ENCODE measurements at regions not wholly inside any gene's neighbourhood (a gene's known extent, or its start where the extent isn't known, plus 50 kb on each side); places are given as distances from the start of the nearest gene placed in this dataset.

DNA sequence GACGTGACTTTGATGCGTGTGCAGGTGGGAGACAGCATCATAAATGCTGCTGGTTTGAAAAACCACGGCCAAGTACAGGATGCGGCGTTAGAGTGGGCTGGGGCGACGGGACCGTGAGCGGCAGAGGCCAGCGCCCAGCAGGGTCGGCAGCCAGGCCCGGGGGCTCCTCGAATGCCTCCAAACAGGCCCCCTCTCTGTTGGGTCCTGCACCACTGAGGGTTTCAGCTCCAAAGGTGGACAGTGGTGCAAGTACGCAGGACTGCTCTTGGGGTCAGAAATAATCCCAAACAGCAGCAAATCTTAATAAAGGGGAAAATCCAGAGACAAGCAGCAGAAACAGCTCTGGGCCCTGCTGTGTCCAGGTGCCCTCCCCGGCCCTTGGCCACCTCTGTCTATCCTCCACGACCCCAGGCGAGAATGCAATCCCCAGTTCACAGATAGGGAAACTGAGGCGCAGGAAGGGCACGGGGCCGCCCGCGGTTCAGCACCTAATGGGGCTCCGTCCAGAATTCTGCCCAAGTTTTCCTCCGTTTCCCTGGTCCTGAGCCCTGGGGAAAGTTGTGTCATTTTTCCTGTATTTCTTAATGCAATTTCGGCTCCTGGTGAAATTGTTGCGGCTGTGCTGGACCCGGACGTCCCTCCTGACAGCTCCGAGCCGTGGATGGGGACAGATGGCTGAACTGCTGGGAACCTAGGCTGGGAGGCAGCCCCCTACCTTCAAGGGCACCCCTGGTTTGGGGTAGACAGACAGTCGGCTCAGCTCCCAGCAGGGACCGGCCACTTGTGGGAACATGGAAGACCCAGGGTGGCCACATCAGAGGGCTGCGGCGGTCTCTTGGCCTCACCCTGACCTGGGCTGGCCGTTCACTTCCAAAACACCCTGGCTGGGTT, 97.4 kb downstream of the FOXL3 start:
- DNase-seq: no peak

DNA sequence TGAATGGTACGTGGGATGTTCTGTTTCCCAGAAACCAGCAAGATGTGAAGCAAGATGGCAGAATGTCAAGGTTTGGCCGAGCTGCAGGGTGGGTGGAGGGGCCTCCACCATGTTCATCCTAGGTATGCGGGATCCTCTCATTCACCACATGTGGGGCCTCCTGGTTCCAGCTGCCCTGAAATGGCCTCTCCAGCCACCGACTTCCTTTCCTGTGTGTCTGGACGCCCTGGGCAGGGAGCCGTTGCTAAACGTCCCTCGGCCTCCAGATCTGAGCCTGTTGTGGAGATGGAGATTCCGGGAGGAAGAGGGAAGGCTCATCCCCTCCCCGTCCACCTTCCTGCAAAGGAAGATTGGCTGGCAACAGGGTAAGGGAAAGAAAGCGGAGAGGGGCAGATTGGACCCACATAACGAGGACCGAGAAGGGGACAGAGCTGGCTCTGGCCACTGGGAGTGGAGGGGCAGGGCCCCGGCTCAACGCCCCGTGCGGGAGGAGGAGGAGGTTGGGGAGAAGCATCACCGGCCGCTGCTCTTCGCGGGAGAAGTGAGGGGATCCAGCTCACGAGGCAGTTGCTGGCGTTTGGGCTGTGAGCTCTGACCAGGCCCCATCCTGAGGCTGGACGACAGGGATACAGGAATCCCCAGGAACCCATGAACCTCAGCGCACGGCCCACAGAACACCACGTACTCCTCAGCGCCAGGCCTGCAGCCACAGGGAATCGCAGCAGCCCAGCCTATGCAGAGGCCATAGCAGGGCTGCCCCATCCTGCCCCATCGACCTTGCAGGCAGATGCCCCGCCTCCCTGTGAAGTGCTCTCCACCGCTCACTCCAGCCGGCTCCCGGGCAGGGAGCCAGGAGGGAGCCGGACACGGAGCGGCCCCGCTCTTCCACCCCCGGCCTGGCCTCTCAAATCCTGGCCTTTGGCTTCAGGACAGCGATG, 98.3 kb downstream of the FOXL3 start:
- DNase-seq: no peak

DNA sequence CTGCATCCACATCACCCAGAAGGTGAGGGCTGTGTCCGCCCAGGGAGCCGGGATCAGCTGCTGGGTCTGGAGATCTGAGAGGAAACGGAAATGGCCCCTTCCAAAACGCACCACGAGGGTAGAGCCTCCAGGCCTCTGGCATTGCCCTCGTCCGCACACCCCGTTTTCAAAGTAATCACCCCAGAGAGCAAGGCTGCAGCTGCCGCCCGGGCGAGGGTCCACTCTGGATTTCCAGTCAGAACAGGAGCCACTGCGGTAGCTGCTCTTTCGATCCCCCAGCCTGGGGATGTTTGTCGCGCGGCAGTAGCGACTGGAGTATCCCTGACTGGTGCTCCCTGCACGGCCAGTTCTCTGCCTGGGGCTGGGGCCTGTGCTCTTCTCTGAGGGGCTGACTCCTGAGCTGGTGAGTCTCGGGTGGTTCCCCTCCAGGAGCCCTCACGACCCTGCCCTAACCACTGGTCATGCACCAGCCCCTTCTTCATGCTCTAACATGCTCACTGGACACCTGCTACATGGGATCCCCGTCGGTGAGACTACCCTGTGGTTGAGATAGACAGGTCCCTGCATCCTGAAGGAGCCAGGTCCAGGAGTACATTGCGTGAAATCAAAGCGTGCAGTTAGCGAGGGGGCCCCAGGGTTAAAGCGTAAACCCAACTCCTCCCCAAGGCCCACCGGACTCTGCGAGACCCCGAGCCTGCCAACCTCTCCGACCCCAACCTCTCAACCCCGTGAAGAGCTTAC, 99.2 kb downstream of the FOXL3 start:
- DNase-seq: no peak

DNA sequence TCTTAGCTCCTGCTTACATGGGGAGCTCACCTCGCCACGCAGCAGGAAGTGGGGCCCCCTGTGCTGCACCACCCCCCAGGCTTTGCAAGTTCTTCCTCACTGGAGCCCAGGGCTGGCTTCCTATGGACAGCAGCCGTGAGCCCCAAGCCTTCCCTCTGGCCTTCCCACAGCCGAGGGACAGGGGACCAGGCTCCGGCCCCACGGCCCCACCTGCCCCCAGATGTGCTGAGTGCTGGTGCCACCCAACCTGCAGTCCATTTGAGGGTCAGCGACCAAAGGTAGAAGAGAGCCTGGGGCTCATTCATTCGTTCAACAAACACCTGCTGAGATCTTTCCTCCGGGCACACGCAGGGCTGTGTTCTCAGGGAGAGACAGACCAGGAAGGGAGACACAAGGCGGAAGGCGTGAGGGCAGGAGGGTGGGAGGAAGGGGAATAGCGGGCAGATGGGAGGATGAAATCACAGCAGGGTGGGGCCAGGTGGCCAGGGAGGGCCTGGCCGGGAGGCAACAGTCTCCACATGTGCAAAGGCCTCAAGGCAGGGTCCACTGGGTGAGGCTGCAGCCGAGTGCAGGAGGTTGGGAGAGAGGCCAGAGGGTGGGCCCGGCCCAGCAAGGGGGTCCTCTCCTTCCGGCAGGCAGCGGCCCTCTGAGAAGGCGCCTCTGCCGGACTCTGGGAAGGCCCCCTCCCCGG, 100.1 kb downstream of the FOXL3 start:
- DNase-seq: no peak

DNA sequence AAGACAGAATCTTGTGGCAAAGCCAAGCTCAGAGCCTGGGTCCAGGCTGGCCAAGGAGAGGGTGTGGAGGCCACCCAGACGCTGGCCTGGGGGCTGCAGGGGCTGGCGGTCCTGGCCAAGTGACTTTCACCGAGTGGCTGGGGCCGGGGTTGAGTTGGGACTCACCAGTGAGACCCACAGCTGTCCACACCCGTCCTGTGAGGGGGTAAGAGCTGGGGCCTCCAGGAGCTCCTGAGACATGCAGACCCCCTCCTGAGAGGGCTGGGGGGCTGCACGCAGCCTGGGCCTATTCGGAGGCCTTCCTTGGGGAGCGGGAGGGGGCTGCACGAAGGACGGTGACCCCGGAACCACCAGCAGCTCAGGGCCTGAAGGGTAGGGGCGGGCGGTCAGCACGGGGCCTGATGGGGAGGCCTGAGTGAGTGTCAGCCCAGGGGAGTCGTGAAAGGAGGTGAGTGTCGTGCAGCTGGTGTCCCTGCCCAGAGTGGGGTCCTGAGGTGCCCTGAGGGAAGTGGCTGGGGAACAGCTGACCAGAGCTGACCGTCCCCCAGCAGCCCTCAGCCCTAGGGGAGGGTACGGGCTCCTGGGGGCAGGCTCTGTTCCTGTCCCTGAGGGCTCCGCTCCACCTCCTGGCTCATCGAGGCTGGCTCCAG, 100.9 kb downstream of the FOXL3 start:
- DNase-seq: no peak

DNA sequence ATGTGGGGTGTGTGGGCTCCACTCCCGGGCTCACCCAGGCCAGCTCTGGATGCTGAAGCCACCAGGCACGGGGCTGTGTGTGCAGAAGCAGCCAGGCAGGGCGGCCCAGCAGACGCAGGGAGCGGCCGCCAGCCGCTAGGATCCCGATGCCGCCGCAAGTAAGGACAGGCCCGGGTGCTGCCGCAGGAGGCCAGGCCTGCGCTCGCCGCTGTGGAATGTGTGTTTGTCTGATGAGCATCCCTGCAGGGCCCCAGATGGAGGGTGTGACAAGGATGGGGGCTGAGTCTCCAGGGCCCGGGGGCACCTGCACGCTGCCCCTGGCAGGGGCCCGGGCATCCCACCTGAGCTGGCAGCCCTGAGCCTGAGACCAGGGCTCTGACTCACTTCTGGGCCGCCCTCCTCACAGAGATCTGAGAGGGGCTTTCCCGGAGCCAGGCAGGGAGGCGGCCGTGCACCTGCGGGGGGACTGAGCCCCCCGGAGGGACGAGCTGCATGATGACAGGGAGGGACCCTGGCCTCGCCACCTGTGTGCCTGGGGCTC, 101.5 kb downstream of the FOXL3 start:
- no peak for DNase-seq

DNA sequence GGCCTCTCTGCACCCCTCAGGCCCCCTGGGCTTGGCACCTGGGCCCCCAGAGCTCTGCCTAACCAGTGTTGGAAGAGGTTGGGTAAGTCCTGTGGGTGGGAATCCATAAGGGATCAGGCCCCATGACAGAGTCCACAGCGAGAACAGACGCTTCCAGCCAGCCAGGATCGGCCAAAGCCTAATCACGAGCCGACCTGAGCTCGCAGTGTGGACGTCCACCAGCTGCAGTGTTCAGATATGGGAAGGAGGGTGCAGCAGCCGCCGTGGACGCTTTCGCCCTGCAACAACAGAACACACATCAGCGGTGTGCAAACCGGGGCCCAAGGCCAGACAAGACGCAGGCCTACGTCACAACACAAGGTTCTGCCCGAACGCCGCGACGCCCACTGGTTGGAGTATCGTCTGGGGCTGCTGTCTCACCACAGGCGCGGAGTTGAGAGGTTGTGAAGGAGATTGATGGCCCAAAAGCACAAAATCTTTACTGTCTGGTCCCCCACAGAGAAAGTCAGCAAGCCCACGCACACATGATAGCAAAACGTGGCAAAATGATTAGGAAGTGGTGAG, 102.1 kb downstream of the FOXL3 start:
- DNase-seq: no peak

DNA sequence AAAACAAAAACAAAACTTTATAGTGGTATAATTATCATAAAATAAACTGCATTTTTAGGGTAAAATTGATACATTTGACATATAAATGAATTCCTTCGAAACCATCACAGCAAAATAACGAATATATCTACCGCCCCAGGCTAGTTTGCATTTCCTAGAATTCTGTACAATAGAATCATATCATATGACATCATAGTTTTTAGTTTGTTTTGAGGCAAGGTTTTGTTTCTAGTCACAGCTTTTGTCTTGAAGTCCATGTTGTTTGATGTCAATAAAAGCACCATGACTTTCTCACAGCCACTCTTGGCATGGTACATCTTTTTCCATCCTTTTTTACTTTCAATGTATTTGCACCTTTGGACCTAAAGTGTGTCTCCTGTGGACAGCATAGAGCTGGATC, 102.9 kb downstream of the FOXL3 start:
- DNase-seq: no peak

DNA sequence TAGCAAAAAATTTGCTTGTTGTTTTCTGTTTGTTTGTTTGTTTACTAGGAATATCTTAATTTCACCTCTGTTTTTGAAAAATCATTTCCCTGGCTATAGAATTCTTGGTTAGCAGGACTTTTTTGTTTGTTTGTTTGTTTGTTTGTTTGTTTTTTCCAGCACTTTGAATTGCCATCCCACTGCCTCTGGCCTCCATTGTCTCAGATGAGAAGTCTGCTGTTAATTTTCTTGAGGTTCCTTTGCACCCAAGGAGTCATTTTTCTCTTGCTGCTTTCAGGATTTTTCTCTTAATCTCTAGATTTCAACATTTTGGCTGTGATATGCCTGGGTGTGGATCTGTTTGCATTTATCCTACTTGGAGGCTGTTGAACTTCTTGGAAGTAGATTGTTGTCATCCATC, 105.7 kb downstream of the FOXL3 start:
- no peak for DNase-seq

DNA sequence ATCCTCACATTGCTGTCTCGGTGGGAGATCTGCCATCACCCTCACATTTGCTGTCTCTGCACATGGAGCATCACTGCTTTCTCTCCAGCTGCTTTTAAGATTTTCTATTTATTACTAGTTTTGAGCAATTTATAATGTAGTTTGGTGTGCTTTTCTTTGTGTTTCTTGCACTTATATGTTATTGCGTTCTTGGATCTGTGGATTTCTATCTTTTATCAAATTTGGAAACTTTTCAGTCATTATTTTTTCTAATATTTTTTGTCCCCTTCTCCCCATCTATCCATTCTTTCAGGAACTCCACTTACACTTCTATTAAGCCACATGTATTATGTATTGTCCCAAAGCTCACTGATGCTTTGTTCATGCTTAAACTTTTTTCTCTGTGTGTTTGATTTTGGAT, 108.9 kb downstream of the FOXL3 start:
- DNase-seq: no peak

DNA sequence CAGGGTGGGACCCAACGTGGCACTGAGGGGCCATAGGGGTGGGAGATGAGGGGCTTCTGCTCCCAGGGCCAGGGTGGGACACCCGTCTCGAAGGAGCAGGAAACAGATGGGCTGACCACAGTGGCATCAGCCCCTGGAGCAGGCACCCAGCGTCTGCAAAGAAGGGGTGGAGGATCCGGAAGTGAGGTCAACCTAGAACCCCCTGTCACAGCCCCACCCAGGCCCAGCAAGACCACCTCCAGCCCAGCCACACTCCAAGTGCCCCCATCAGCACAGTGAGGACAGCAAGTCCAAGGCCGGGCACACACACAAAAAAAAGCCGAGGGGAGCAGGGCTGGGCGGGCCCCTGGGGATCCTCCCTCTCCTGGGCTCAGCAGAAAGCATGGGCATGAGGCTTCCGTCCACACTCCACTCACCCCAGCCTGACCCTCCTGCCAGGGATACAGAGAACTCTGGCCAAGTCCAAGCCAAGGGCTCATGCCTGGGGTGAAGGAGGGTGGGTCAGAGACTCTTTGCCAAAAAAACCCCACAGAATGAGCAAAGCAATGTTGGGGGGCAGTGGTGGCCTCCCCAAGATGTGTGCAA, 111.0 kb downstream of the FOXL3 start:
- DNase-seq: no peak

DNA sequence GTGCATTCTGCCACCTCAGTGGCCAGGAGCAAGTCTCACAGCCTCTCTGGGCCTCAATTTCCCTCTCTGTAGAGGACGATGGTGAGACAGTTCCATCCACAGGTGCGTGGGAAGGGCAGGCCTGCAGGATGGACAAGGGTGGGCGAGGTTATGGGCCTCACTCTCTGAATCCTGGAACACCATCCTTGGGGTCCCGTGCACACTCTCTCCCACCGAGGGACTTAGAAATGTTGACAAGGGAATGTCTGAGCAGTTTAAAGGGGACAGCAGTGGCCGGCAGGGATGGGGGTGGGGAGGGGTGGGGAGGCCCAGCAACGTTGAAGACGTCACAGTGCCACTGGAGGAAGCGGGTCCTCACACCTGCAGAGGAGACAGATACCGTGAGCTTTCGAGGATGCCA, 111.5 kb downstream of the FOXL3 start:
- no peak for DNase-seq

DNA sequence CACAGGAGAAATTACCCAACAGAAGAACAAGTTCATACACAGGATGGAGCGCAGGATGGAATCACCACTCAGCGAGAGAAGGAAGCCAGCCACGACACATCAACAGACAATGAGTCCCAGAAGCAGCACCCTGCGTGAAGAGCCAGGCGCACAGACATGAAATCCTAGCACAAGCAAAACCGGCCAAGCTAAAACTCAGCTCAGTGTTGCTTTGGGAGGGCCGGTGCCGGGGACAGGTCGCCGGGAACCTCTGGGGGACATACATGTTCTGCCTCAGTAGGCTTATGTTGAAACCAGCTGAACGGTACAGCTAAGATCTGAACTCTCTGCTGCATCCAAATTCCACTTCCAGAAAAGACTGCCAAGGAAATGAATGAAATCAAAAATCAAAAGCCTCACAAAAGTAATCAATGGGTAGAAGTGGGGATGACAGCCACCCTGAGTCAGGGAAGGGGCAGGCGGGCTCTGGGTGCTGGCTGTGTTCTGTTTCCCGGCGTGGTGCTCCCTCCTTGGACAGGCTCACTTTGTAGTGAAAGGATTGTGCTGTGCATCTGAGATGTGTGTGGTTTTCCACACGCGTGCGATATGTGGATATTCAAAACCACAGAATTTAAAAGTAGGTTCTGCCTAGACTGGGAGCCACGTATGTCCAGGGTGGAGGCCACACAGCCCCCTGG, 114.7 kb downstream of the PDGFA start:
- DNase-seq: no peak

DNA sequence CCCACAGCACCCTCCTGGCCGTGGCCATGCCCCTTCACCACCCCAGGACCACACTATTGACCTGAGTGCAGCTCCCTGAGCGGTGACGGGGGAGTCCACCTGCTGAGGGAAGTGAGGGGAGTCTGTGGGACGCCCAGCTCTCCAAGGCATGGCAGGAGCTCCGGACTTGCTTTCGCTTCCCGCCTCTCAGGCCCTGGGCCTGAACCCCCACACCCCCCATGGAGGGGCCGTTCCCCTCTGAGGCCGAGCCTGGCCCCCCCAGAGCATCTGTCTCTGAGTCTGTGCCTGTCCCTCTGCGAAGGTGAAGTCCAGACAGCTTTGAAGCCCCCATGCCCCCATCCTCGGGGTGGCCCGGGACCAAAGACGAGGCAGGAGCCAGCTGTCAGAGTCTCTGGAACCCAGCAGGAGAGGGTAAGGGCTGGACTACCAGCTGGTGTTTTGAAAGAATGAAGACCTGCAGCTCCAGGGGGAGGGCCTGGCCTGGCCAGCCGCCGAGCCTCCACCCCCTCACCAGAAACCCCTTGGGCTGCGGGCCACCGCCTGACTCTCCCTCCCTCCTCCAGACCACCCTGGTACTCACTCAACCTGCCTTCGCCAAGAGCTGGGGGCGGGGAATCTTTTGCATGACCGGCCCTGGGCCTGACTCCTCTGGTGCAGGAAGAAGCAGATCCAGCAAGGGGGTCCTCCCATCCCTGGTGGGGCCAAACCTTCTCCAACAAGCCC, 114.0 kb downstream of the PDGFA start:
- DNase-seq: no peak

DNA sequence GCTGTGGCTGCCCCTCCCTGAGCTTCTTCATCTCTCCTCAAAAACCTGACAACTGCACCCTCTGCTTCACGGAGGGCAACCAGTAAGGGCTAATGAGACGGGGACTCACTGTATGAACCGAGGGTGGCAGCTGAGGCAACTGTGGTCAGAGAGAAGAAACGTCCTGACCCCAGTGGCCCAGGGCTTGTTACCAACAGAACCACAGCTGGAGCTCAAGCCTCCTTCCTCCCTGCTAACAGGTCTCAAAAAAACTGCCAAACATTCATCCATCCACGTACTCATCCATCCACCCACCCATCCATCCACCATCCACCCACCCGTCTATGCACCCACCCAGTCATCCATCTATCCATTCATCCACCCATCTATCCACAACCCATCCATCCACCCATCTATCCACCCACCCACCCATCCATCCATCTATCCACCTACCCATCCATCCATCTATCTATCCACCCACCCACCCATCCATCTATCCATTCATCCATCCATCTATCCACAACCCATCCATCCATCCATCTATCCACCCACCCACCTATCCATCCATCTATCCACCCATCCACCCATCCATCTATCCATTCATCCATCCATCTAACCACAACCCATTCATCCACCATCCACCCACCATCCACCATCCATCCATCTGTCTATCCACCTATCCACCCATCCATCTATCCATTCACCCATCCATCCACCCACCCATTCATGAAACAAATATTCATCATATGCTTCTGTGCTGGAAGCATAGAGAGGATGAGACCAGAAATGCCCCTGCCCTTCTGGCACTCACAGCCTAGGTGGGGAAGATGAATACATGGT, 111.7 kb downstream of the PDGFA start:
- DNase-seq: no peak

DNA sequence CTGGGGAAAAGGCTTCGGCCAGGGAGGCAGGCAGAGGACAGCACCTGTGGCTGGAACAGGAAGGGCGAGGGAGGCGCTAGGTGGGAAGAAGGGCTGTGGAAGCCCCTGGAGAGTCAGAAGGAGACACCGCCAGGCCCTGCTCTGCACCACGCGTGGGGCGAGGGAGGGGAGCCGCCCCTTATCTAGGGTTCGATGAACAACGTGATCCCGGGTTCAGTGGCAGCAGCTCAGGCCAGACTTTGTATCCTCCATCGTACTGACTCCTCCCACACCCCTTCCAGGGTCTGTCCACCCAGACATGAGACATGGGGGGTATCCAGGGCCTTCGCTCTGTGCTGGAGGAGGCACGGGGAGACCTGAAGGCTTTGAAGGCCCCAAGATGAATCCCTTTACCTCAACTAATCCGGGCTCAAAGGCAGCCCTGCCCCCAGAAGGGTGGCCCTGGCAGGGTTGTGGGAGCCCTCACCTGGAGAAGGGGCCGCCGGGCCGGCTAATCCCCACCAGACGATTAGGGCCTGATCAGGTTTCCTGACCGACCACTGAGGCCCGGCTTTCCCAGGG, 110.8 kb downstream of the PDGFA start:
- DNase-seq: no peak

DNA sequence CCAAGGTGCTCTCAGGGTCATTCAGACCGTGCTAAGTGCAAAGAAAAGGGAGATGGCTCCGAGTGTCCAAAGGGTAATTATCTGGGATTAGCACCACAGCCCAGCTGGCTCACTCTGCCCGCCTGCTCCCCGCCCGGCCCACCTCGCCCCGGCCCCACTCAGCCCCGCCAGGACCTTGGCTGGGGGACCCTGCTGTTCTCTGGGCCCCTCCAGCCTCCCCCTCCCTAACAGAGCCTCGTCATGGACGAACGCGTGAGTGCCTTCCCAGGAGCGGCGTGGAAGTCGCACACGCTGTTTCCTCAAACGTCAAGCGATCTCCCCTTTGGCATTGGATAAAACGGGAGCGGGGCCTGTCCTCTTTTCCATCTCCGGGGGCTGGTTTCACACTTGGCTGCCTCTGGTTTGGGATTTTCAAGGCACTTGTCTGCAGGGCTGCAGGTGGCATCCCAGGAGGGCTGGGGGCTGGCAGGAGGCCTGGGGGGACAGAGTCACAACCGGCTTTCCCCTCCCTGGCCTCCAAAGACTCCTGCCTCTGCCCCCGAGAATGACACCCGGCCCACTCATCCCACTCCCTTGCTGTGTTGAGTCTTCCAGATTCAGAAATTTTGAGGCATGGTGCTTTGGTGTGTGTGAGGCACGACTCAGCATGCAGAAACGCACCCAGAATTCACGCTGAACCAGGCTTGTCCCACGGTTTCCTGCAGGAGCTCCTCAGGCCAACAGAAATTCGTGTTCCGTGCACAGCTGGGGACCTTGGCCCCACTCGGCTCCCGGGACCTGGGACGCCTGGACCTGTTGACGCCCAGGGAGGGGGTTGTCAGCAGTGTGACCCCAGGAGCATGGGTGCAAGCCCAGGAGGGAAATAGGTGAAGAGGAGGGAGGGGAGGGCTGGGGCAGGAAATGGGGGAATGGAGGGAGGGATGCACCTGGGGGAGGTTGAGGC, 110.0 kb downstream of the PDGFA start:
- DNase-seq: no peak

All from activated gamma-delta T cell (primary cell).